Epithelial cell of esophagus (primary cell): ENCODE measurements at regions not wholly inside any gene's neighbourhood (a gene's known extent, or its start where the extent isn't known, plus 50 kb on each side); places are given as distances from the start of the nearest gene placed in this dataset.
"Not testable (repeated sequence)": the region's sequence is repeated elsewhere in the genome, so short reads cannot be mapped to it uniquely, and the experiment has no call there.

ENCODE experiments used
- DNase-seq: peaks from one replicate; pipeline ENCODE4 v3.0.0; 2010; ENCODE audit warnings: low read depth
- H3K4me3 ChIP-seq: 2 replicates; pipeline ENCODE4 v1.5.1; 2011; ENCODE audit warnings: mild to moderate bottlenecking, low read length, control low read depth
- TF ChIP-seq, protein P1 (sequence below): IDR thresholded peaks from 2 replicates; pipeline ENCODE4 v1.5.1; 2011; ENCODE audit warnings: low read depth, mild to moderate bottlenecking, low read length, control low read depth, inconsistent platforms; ENCODE audit not compliant: insufficient read depth; ENCODE audit errors: missing control alignments

DNA sequence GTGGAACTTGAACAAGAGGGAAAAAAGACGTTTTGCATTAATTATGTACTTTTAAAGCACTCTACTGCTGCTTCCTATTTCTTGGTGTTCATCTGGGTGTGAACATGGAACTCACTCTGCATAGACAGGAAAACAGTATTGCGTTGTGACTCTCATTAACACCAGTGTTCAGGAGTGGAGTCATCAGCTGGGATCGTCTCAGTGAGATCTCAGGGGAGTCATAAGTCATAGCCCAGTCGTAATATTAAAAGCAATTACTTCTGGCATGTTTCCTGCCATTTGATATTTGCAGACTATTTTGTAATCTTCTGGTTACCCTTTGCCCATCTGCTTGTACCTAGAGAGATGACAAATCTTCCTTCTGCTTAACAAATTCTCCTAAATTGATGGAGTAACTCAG lies 462.0 kb upstream of the ATP11B start:
- peak; percentile 58 for DNase-seq
- TF ChIP-seq, protein P1, sequence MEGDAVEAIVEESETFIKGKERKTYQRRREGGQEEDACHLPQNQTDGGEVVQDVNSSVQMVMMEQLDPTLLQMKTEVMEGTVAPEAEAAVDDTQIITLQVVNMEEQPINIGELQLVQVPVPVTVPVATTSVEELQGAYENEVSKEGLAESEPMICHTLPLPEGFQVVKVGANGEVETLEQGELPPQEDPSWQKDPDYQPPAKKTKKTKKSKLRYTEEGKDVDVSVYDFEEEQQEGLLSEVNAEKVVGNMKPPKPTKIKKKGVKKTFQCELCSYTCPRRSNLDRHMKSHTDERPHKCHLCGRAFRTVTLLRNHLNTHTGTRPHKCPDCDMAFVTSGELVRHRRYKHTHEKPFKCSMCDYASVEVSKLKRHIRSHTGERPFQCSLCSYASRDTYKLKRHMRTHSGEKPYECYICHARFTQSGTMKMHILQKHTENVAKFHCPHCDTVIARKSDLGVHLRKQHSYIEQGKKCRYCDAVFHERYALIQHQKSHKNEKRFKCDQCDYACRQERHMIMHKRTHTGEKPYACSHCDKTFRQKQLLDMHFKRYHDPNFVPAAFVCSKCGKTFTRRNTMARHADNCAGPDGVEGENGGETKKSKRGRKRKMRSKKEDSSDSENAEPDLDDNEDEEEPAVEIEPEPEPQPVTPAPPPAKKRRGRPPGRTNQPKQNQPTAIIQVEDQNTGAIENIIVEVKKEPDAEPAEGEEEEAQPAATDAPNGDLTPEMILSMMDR = no peak
- no peak overlapping the region for H3K4me3 ChIP-seq

DNA sequence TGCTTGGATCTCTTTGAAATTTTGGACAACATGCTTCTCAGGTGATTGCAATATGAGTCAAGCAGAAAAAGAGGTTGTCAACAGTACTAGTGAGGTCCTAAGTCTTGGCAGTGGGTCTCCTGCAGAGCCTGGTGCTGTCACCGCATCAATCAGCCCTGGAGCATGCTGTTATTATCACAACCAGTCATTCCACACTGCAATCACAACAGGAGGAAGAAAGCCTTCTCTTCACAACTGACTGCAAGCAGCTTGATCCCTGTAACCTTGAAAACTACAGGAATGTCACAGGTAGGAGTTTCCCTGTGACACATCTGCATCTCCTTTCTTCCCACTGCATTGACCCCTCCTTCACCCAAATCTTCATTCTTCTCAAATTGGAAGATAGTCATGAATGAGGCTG lies 451.1 kb upstream of the ATP11B start:
- TF ChIP-seq, protein P1 = no peak
- H3K4me3 ChIP-seq = no peak overlapping the region
- DNase-seq = no peak

DNA sequence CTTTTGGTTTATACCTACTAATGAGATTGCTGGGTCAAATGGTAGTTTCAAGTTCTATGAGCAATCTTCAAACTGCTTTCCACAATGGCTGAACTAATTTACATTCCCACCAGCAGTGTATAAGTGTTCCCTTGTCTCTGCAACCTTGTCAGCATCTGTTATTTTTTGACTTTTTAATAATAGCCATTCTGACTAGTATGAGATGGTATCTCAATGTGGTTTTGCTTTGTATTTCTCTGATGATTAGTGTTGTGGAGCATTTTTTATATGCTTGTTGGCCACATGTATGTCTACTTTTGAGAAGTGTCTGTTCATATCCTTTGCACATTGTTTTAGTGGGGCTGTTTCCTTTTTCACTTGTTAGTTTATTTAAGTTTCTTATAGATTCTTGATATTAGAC lies 449.3 kb upstream of the ATP11B start:
- not testable (repeated sequence) for H3K4me3 ChIP-seq, DNase-seq

DNA sequence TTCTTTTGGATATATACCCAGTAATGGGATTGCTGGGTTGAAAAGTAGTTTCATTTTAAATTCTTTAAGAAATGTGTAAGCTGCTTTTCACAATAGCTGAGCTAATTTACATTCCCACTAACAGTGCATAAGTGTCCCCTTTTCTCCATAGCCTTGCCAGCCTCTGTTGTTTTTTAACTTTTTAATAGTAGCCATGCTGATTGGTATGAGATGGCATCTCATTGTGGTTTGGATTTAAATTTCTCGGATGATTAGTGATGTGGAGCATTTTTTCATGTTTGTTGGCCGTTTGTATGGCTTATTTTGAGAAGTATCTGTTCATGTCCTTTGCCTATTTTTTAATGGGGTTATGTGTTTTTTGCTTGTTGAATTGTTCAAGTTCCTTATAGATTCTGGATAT lies 444.3 kb upstream of the ATP11B start:
- DNase-seq = no peak
- H3K4me3 ChIP-seq = no peak overlapping the region
- TF ChIP-seq, protein P1 = no peak

DNA sequence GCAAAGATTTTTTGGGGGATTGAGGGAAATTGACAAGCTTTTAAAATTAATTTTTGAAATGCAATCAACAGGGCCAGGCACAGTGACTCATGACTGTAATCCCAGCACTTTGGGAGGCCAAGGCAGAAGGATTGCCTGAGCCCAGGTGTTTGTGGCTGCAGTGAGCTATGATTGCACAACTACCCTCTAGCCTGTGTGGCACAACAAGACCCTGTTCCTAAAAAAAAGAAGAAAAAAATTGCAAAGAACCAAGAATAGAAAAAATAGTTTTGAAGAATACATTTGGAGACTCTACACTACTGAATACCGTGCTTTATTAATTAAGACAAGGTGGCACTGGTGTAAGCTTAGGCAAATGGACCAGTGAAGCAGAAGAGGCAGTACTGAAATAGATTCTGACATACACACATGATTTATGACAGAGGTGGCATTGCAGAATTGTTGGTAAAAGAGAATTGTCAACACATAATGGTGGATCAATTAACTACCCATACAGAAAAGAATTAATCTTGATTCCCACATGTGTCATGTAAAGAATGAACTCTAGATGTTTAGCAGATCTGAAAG lies 443.3 kb upstream of the ATP11B start:
- DNase-seq = peak; percentile 27
- H3K4me3 ChIP-seq = no peak overlapping the region
- TF ChIP-seq, protein P1 = no peak

GRCh38 chr3:182357928-182358327 lies 435.4 kb upstream of the ATP11B start:
- no peak overlapping the region for H3K4me3 ChIP-seq
- TF ChIP-seq, protein P1 = no peak
- DNase-seq = peak; percentile 19

- peak overlapping the region; percentile 19 for H3K4me3 ChIP-seq
- TF ChIP-seq, protein P1 = peak; percentile 29
- peak; percentile 34 for DNase-seq
These were observed 429.0 kb upstream of the ATP11B start for GRCh38 chr3:182364323-182364722.
